ENCODE measurements at regions not wholly inside any gene's neighbourhood (a gene's known extent, or its start where the extent isn't known, plus 50 kb on each side); places are given as distances from the start of the nearest gene placed in this dataset.

GRCh38 chr16:25311950-25312349 is 54.3 kb upstream of the ZKSCAN2 start:
- Histone ChIP-seq H4K20me1 (ENCODE audit: control insufficient read depth, extremely low read depth, insufficient read depth, low read length) (no peaks in the 10 kb centered on the region), H3K4me1 (ENCODE audit: control insufficient read depth, extremely low read depth, insufficient read depth, low read length) (no peaks in the 10 kb centered on the region), H2AFZ (ENCODE audit: low read length) (no peak overlapping the region), H3K9me3 (ENCODE audit: control insufficient read depth, insufficient read depth, low read depth, low read length) (no peaks in the 10 kb centered on the region), H3K27ac (ENCODE audit: insufficient read depth, low read length) (no peak overlapping the region), H3K27me3 (ENCODE audit: control insufficient read depth, insufficient read depth, low read length) (no peaks in the 10 kb centered on the region), H3K9ac (ENCODE audit: insufficient read depth, low read length) (no peak overlapping the region), H3K36me3 (ENCODE audit: control insufficient read depth, insufficient read depth, low read length) (no peaks in the 10 kb centered on the region), H3K4me3 (replicated peaks in 1 of 4; ENCODE audit: control extremely low read depth in 1 of 4, insufficient read depth in 1 of 4, low read depth in 3 of 4, low read length in 4 of 4) (no peak overlapping the region), H3K4me2 (ENCODE audit: extremely low read depth, insufficient read depth, low read length) (no peak overlapping the region), H3K79me2 (ENCODE audit: control insufficient read depth, insufficient read depth, low read length) (no peaks in the 10 kb centered on the region)
- no peak for TF ChIP-seq EZH2 (IDR thresholded peaks at IDR 0.05; ENCODE audit: low read length, missing control alignments)
- TF ChIP-seq CTCF (conservative IDR thresholded peaks at IDR 0.05 in 1 of 2, IDR thresholded peaks at IDR 0.05 in 1 of 2; ENCODE audit: low read depth in 1 of 2, low read length in 2 of 2): no peak
- DNase-seq (ENCODE audit: low read depth in 2 of 2): no peak

GRCh38 chr16:25311039-25311438 is 53.4 kb upstream of the ZKSCAN2 start:
- TF ChIP-seq CTCF (conservative IDR thresholded peaks at IDR 0.05 in 1 of 2, IDR thresholded peaks at IDR 0.05 in 1 of 2; ENCODE audit: low read depth in 1 of 2, low read length in 2 of 2) (no peak), EZH2 (IDR thresholded peaks at IDR 0.05; ENCODE audit: low read length, missing control alignments) (no peak)
- H3K4me3 ChIP-seq (replicated peaks in 1 of 4; ENCODE audit: control extremely low read depth in 1 of 4, insufficient read depth in 1 of 4, low read depth in 3 of 4, low read length in 4 of 4): no peak overlapping the region
- H3K27ac ChIP-seq (ENCODE audit: insufficient read depth, low read length): no peak overlapping the region
- no peaks in the 10 kb centered on the region for H4K20me1 ChIP-seq (ENCODE audit: control insufficient read depth, extremely low read depth, insufficient read depth, low read length)
- no peaks in the 10 kb centered on the region for H3K4me1 ChIP-seq (ENCODE audit: control insufficient read depth, extremely low read depth, insufficient read depth, low read length)
- no peak overlapping the region for H3K9ac ChIP-seq (ENCODE audit: insufficient read depth, low read length)
- no peak overlapping the region for H2AFZ ChIP-seq (ENCODE audit: low read length)
- no peak for DNase-seq (ENCODE audit: low read depth in 2 of 2)
- no peaks in the 10 kb centered on the region for H3K27me3 ChIP-seq (ENCODE audit: control insufficient read depth, insufficient read depth, low read length)
- H3K4me2 ChIP-seq (ENCODE audit: extremely low read depth, insufficient read depth, low read length): no peak overlapping the region
- H3K79me2 ChIP-seq (ENCODE audit: control insufficient read depth, insufficient read depth, low read length): no peaks in the 10 kb centered on the region
- no peaks in the 10 kb centered on the region for H3K9me3 ChIP-seq (ENCODE audit: control insufficient read depth, insufficient read depth, low read depth, low read length)
- H3K36me3 ChIP-seq (ENCODE audit: control insufficient read depth, insufficient read depth, low read length): no peaks in the 10 kb centered on the region

All from fibroblast of lung (primary cell).